ENCODE measurements at regions not wholly inside any gene's neighbourhood (a gene's known extent, or its start where the extent isn't known, plus 50 kb on each side); places are given as distances from the start of the nearest gene placed in this dataset.
A peak's percentile ranks its signal among the peaks of the same experiment; 100 is the strongest.

DNA sequence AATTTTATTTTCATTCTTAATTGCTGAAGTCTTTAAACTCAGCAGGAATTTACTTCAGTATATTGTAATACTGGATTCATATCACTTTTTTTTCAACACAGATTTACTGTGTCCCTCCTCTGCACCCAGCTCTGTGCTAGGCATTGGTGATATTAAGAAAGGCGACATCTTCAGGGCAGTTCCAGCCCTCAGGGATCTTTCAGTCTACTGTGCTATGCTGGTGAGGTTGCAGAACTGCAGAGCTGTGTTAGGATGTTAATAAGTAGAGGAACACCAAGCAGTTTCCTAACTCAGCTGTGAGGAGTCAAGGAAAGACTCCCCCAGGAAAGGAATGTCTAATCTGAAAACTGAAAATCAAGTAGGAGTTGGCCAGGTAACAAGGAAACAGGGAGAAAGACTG, 158.2 kb upstream of the NPY start:
- TF ChIP-seq, protein P1, sequence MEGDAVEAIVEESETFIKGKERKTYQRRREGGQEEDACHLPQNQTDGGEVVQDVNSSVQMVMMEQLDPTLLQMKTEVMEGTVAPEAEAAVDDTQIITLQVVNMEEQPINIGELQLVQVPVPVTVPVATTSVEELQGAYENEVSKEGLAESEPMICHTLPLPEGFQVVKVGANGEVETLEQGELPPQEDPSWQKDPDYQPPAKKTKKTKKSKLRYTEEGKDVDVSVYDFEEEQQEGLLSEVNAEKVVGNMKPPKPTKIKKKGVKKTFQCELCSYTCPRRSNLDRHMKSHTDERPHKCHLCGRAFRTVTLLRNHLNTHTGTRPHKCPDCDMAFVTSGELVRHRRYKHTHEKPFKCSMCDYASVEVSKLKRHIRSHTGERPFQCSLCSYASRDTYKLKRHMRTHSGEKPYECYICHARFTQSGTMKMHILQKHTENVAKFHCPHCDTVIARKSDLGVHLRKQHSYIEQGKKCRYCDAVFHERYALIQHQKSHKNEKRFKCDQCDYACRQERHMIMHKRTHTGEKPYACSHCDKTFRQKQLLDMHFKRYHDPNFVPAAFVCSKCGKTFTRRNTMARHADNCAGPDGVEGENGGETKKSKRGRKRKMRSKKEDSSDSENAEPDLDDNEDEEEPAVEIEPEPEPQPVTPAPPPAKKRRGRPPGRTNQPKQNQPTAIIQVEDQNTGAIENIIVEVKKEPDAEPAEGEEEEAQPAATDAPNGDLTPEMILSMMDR (IDR thresholded peaks at IDR 0.05; ENCODE audit: low read depth, low read length) = no peak
- DNase-seq (ENCODE audit: extremely low read depth, low read depth) = no peak

DNA sequence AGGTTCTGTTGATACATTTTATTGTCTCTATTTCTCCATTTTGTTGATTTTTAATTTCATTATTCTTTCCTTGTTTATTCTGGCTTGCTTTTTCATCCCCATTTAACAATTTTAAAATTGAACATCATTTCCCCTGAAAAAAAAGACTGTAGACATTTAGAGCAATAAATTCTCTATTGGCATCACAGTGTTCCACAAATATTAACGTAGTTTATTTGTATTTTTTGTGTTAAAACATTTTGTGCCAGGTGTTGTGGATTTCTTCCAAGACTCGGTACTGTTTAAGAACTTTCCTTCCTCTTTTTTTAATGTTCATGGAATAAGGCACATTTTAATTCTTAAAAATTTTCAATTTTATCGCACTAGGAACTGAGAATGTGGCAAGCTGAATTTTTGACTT, 156.1 kb upstream of the NPY start:
- DNase-seq (ENCODE audit: extremely low read depth, low read depth) = no peak
- TF ChIP-seq, protein P1 (IDR thresholded peaks at IDR 0.05; ENCODE audit: low read depth, low read length) = no peak

DNA sequence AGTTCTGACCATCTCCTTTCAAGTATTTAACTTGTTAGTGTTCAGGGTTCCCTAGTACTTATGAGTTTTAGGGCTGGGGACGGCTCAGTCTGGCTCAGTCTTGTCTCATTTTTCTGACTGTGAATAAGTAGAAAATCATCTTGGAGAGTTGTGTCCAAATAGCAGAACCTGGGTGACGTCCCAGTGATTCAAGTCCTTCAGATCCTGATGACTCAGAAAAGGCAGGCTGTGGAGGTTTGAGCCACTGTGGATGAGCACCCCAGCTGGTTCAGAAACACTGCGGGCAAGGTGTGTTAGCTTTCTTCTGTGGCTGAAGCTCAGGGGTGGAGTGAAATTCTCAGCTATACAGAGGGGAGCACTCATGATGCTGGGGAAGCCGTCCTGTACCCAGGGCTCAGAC, 154.4 kb upstream of the NPY start:
- DNase-seq (ENCODE audit: extremely low read depth, low read depth) = peak; percentile 4
- TF ChIP-seq, protein P1 (IDR thresholded peaks at IDR 0.05; ENCODE audit: low read depth, low read length) = no peak

DNA sequence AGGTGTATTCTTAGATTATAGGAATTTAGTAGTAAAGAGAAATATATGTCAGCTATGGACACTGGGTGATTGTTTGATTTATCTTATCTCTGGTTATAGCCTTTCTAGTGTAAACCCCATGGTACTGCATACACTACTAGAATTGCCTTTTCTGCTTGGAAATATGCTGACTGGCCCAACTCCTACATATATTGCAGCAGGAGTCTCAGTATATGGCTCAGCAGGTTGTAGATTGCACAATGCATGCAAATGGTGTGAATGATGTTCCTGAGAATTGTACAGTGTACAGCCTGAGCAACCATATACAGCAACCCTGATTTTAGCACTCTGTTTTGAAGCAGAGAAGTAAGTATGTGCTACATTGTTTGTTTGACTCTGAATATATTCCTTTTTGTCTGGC, 153.4 kb upstream of the NPY start:
- TF ChIP-seq, protein P1 (IDR thresholded peaks at IDR 0.05; ENCODE audit: low read depth, low read length) = no peak
- no peak for DNase-seq (ENCODE audit: extremely low read depth, low read depth)

DNA sequence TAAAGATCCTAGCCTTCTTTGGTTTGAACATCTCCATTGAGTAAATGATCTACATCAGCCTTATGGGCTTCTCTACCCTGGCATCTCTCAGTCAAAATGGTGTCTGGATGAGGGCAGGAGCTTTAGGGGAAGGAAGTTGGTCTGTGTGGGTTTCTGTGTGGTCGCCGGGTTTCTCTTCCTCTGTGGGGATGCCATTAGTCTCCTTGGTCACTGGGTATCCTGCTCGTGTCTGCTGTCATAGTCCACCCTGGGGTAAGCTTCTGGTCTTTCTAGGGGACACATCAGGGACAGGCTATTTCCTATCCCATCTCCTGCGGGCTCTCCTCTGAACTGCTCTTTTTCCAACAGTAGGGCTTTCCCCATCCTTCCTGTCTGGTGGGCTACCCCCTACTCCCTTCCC, 150.3 kb upstream of the NPY start:
- TF ChIP-seq, protein P1 (IDR thresholded peaks at IDR 0.05; ENCODE audit: low read depth, low read length) = no peak

DNA sequence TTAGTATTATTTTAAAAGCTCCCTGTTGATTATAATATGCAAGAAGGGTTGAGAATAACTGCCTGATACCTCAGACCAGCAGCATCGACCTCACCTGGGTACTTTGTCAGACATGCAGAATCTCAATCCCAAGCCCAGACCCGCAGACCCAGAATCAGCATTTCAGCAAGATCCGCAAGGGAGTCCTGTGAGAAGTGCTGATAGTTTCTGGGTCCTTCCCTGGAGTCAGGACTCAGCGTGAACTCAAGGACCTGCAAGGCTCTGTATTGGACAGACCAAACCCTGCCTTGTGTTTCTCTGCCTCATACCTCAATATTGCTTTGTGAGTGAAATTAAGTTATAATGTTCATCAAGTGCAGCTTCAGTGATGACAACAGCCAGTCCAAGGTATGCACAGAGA, 149.5 kb upstream of the NPY start:
- DNase-seq (ENCODE audit: extremely low read depth, low read depth) = no peak
- TF ChIP-seq, protein P1 (IDR thresholded peaks at IDR 0.05; ENCODE audit: low read depth, low read length) = no peak

More for the DNA sequence above, 150.3 kb upstream of the NPY start:
- no peak for DNase-seq (ENCODE audit: extremely low read depth, low read depth)

DNA sequence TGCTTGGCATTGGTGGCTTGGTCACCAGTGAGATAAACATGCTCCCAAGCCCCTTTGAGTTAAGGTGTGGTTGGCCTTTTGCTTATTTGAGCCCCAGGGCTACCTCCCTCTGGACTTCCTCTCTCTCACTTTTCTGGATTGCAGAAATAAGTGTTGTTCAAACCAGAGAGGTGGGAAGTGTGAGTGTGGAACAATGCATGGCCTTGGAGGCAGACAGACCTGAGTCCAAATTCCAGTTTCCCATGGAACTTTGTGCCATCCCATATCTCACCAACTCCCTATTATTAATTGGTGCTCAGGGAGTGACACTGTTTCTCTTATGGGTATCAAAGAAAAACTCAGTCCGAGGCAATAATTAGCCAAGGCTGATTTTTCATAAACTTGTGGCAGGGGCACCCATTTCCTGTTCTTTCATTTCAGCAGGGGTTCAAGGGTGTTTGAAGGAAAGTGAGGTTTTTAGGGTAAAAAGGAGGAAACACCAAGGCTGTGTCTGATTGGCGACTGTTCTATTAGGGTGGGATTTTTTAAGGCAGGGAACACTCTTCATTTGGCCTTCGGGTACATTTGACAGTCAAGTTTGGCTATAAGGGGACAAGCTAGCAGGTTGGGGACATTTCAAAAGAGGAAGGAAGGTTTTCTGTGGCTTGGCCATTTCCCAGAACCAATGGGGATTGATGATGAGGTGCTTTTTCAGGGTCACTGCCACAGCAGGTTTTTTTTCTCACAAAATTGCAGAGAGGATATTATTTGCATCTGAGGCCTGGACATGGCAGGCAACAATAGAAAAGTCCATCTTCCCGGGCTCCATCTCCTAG, 148.8 kb upstream of the NPY start:
- no peak for DNase-seq (ENCODE audit: extremely low read depth, low read depth)
- TF ChIP-seq, protein P1 (IDR thresholded peaks at IDR 0.05; ENCODE audit: low read depth, low read length) = no peak

Data from AG09319 (cell line).